ENCODE measurements at regions not wholly inside any gene's neighbourhood (a gene's known extent, or its start where the extent isn't known, plus 50 kb on each side); places are given as distances from the start of the nearest gene placed in this dataset.

DNA sequence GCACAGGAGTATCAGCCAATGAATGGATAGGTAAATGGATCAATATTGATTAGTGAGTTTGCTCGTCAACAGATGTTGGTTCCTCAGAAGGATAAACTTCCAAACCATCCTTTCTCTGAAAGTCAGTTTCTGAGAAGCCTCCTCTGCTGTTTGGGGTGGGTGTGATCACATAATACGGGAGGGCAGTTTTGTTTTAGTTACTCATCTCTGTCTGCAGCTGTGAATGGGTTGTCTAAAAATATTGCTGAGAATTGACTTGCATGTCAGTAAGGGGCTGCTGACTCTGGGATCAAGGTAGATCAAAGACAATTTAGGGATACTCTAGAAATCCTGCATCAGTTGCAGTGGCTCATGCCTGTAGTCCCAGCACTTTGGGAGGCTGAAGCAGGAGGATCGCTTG, 390.8 kb upstream of the AMELY start:
- TF ChIP-seq EZH2 (IDR thresholded peaks at IDR 0.05; ENCODE audit: insufficient read depth, poor library complexity, severe bottlenecking) (no peak), EZH2phosphoT487 (IDR thresholded peaks at IDR 0.05; ENCODE audit: insufficient read depth, low read depth) (no peak)
